AG09309 (cell line): ENCODE measurements at regions not wholly inside any gene's neighbourhood (a gene's known extent, or its start where the extent isn't known, plus 50 kb on each side); places are given as distances from the start of the nearest gene placed in this dataset.

Source experiments
- DNase-seq: peaks from one replicate; pipeline ENCODE4 v3.0.0-alpha.2; 2010; ENCODE audit warnings: low read depth
- H3K4me3 ChIP-seq: 2 replicates; pipeline ENCODE4 v1.5.1; 2011; ENCODE audit warnings: mild to moderate bottlenecking, low read depth, low read length, moderate library complexity; ENCODE audit not compliant: control insufficient read depth
- CTCF ChIP-seq: IDR thresholded peaks from 2 replicates; pipeline ENCODE4 v1.5.1; 2011; ENCODE audit warnings: mild to moderate bottlenecking, low read depth, low read length, inconsistent platforms; ENCODE audit not compliant: insufficient read depth, control insufficient read depth; ENCODE audit errors: missing control alignments

- DNase-seq = no peak
- H3K4me3 ChIP-seq = no peak overlapping the region
- TF ChIP-seq CTCF = no peak
These were observed 75.9 kb downstream of the EDN3 start for GRCh38 chr20:59376109-59376841.

- no peak for TF ChIP-seq CTCF
- no peak overlapping the region for H3K4me3 ChIP-seq
- DNase-seq = no peak
These were observed 76.6 kb downstream of the EDN3 start for GRCh38 chr20:59376998-59377397.

DNA sequence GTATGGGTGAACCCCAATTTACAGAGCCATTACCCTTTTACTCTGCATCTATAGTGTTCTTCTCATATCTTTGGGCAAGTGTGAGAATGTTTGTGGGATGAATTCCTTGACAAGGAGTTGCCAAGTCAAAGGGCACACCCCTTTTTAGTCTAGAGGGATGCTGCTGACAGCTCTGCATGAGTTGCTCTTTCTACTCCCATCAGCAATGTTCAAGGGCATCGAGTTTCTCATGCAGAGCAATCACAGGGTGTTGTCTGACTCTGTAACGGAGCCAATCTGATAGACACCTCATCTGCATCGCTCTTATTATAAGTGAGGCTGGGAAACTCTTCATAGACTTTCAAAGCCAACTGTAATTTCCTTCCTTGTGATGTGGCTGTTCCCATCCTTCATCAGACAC lies 77.4 kb downstream of the EDN3 start:
- TF ChIP-seq CTCF = no peak
- no peak for DNase-seq
- no peak overlapping the region for H3K4me3 ChIP-seq

GRCh38 chr20:59378396-59378795 lies 78.0 kb downstream of the EDN3 start:
- TF ChIP-seq CTCF = no peak
- no peak for DNase-seq
- H3K4me3 ChIP-seq = no peak overlapping the region

DNA sequence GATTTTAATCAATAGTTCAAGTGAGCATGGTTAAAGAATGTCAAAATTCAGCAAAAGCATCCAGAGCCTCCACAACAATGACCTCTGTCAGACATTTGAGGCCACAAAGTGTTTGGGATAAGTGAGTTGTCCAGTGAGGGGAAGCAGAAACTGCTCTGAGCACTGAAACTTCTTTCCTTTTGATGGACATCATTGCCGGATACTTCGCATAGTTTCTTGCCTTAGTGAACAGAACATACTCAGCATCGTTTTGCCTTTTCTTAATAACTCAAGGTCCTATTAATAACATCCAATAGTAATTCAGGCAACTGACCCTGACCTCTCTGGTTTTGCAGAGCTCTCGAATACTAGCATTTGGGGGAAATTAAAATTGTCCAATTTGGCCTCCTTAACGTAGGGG lies 78.6 kb downstream of the EDN3 start:
- TF ChIP-seq CTCF = no peak
- DNase-seq = no peak
- H3K4me3 ChIP-seq = no peak overlapping the region

- DNase-seq = no peak
These were observed 81.3 kb downstream of the EDN3 start for GRCh38 chr20:59381689-59382088.

More at GRCh38 chr20:59381689-59382088, 81.3 kb downstream of the EDN3 start:
- no peak for TF ChIP-seq CTCF
- H3K4me3 ChIP-seq = no peak overlapping the region
